ENCODE measurements at regions not wholly inside any gene's neighbourhood (a gene's known extent, or its start where the extent isn't known, plus 50 kb on each side); places are given as distances from the start of the nearest gene placed in this dataset.
"Not testable (repeated sequence)": the region's sequence is repeated elsewhere in the genome, so short reads cannot be mapped to it uniquely, and the experiment has no call there.

GRCh38 chr2:156756516-156756915 lies 320.3 kb downstream of the GPD2 start:
- no peak for DNase-seq
- in situ Hi-C loops (cut with MboI; ENCODE audit: low pct_unique_long_range_greater_than_20kb, low sequenced_read_pairs), result no loop called here

GRCh38 chr2:156763174-156763573 lies 327.0 kb downstream of the GPD2 start:
- DNase-seq, result no peak

GRCh38 chr2:156765043-156765442 lies 328.9 kb downstream of the GPD2 start:
- no peak for DNase-seq
- in situ Hi-C loops (cut with MboI; ENCODE audit: low pct_unique_long_range_greater_than_20kb, low sequenced_read_pairs), result no loop called here

More at GRCh38 chr2:156763174-156763573, 327.0 kb downstream of the GPD2 start:
- in situ Hi-C loops (cut with MboI; ENCODE audit: low pct_unique_long_range_greater_than_20kb, low sequenced_read_pairs), result no loop called here

GRCh38 chr2:156765450-156765849 lies 329.3 kb downstream of the GPD2 start:
- in situ Hi-C loops (cut with MboI; ENCODE audit: low pct_unique_long_range_greater_than_20kb, low sequenced_read_pairs), result no loop called here
- no peak for DNase-seq

- DNase-seq, result no peak
- in situ Hi-C loops (cut with MboI; ENCODE audit: low pct_unique_long_range_greater_than_20kb, low sequenced_read_pairs), result no loop called here
Observed at GRCh38 chr2:156769802-156770201, 333.6 kb downstream of the GPD2 start.

- in situ Hi-C loops (cut with MboI; ENCODE audit: low pct_unique_long_range_greater_than_20kb, low sequenced_read_pairs), result no loop called here
- DNase-seq, result no peak
Observed at GRCh38 chr2:156778916-156779315, 342.7 kb downstream of the GPD2 start.

GRCh38 chr2:156779416-156780120 lies 343.4 kb downstream of the GPD2 start:
- in situ Hi-C loops (cut with MboI; ENCODE audit: low pct_unique_long_range_greater_than_20kb, low sequenced_read_pairs), result no loop called here
- no peak for DNase-seq

- DNase-seq; in situ Hi-C loops (cut with MboI; ENCODE audit: low pct_unique_long_range_greater_than_20kb, low sequenced_read_pairs): not testable (repeated sequence)
Observed at GRCh38 chr2:156781677-156782076, 345.5 kb downstream of the GPD2 start.

- DNase-seq, result no peak
- in situ Hi-C loops (cut with MboI; ENCODE audit: low pct_unique_long_range_greater_than_20kb, low sequenced_read_pairs), result no loop called here
Observed at GRCh38 chr2:156784020-156784701, 348.0 kb downstream of the GPD2 start.

GRCh38 chr2:156787517-156787916 lies 351.3 kb downstream of the GPD2 start:
- DNase-seq, result no peak
- in situ Hi-C loops (cut with MboI; ENCODE audit: low pct_unique_long_range_greater_than_20kb, low sequenced_read_pairs), result no loop called here

GRCh38 chr2:156790343-156791037 lies 354.3 kb downstream of the GPD2 start:
- DNase-seq, result no peak

GRCh38 chr2:156792242-156792840 lies 356.2 kb downstream of the GPD2 start:
- DNase-seq, result no peak
- in situ Hi-C loops (cut with MboI; ENCODE audit: low pct_unique_long_range_greater_than_20kb, low sequenced_read_pairs), result no loop called here

More at GRCh38 chr2:156790343-156791037, 354.3 kb downstream of the GPD2 start:
- in situ Hi-C loops (cut with MboI; ENCODE audit: low pct_unique_long_range_greater_than_20kb, low sequenced_read_pairs), result no loop called here

GRCh38 chr2:156797832-156798231 lies 361.7 kb downstream of the GPD2 start:
- in situ Hi-C loops (cut with MboI; ENCODE audit: low pct_unique_long_range_greater_than_20kb, low sequenced_read_pairs), result no loop called here
- no peak for DNase-seq

GRCh38 chr2:156800065-156800653 lies 364.0 kb downstream of the GPD2 start:
- no peak for DNase-seq
- in situ Hi-C loops (cut with MboI; ENCODE audit: low pct_unique_long_range_greater_than_20kb, low sequenced_read_pairs), result no loop called here

- in situ Hi-C loops (cut with MboI; ENCODE audit: low pct_unique_long_range_greater_than_20kb, low sequenced_read_pairs), result no loop called here
- DNase-seq, result no peak
Observed at GRCh38 chr2:156800781-156801361, 364.7 kb downstream of the GPD2 start.

- no peak for DNase-seq
Observed at GRCh38 chr2:156803243-156803642, 367.1 kb downstream of the GPD2 start.

GRCh38 chr2:156803967-156804366 lies 367.8 kb downstream of the GPD2 start:
- in situ Hi-C loops (cut with MboI; ENCODE audit: low pct_unique_long_range_greater_than_20kb, low sequenced_read_pairs), result no loop called here
- DNase-seq, result no peak

More at GRCh38 chr2:156803243-156803642, 367.1 kb downstream of the GPD2 start:
- in situ Hi-C loops (cut with MboI; ENCODE audit: low pct_unique_long_range_greater_than_20kb, low sequenced_read_pairs), result no loop called here

GRCh38 chr2:156810094-156810493 lies 373.9 kb downstream of the GPD2 start:
- in situ Hi-C loops (cut with MboI; ENCODE audit: low pct_unique_long_range_greater_than_20kb, low sequenced_read_pairs), result no loop called here
- no peak for DNase-seq

GRCh38 chr2:156812496-156812895 lies 376.3 kb downstream of the GPD2 start:
- DNase-seq, result no peak
- in situ Hi-C loops (cut with MboI; ENCODE audit: low pct_unique_long_range_greater_than_20kb, low sequenced_read_pairs), result no loop called here
